Activated CD4-positive, CD25-positive, alpha-beta regulatory T cell (primary cell): ENCODE measurements at regions not wholly inside any gene's neighbourhood (a gene's known extent, or its start where the extent isn't known, plus 50 kb on each side); places are given as distances from the start of the nearest gene placed in this dataset.

Experiments used
- DNase-seq, 4 experiments: peaks; one replicate each; lab custom pipeline; 2025; lab: John Stamatoyannopoulos, UW

- no peak for DNase-seq
Measured at GRCh38 chr5:174335682-174336364, 290.3 kb downstream of the NSG2 start.

DNA sequence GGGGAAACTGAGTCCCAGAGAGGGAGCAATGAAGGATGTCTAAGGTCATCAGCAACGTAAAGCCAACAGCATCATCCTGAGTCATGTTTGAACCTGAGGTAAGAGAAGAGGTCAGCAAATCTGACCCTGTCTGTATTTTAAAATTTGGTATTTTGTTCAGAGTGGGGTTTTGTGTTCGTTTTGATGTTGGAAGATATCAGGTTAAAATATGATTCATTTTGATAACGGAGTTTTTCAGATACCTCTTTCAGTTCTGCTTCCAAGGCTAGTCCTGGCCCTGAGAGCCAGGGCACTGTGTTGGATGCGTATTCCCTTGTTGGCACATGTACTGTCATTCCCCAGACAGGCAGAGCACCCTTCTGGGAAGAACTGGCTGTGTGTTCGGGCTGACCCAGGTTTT is 291.0 kb downstream of the NSG2 start:
- no peak for DNase-seq

DNA sequence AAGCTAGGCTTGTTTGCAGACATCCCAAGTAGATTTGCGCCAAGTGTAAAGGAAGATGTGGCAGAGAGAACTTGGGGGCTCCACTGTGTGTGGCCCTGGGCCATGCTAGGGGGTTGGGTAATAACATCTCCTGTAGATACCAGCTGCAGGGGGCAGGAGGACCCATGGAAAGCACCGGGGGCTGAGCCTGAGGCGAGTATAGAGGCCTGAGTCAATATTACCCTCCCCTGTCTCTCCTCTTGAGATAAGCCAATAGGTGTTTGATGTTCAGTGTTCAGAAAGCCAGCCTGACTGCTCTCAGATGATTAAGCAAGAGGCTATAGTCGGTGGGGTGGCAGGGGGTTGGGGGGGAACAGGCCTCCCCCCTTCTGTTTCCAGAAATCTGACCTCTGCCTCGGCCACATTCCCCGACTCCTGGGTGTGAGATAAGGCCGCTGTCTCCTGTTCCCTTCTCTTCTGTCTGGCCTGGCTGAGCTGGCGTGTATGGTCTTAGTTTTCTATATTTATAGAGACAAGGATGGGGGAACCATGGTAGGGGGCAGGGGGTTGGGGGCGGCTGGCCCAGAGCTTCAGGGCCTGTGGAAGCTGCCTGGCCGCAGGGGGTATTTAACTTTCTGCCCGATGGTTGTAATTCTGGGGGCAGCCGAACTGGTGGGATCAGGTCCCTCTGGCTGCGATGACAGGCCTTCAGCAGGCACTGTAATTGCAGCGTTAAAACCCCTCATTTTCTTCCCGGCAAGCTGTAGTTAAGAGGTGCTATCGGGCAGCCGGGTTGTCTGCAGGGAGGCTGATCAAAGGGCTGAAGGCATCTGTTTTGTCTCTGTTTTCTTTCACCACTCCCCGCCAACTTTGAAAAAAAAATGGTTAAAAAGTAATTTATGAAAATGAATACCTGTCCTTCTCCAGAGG is 292.0 kb downstream of the NSG2 start:
- DNase-seq = no peak

GRCh38 chr5:174338185-174339010 is 292.9 kb downstream of the NSG2 start:
- no peak for DNase-seq

GRCh38 chr5:174339130-174339529 is 293.6 kb downstream of the NSG2 start:
- DNase-seq = no peak

DNA sequence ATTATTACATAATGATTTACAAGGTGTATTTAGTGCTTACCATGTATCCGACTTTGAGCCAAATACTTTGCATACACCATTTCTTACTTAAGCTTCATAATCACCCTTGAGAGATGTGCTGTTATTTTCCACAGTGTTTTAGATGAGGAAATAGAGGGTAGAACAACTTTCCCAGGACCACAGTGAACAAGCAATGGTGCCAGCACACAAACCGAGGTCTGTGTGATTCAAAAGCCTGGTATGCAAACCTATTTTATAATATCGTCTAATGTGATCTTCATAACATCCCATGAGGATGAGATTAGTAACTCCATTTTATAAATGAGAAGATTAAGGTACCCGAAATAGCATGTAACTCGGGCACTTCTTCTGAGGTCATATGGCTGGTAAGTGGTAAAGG is 294.7 kb downstream of the NSG2 start:
- DNase-seq = no peak

- DNase-seq = no peak
Measured at GRCh38 chr5:174342696-174343095, 297.2 kb downstream of the NSG2 start.

DNA sequence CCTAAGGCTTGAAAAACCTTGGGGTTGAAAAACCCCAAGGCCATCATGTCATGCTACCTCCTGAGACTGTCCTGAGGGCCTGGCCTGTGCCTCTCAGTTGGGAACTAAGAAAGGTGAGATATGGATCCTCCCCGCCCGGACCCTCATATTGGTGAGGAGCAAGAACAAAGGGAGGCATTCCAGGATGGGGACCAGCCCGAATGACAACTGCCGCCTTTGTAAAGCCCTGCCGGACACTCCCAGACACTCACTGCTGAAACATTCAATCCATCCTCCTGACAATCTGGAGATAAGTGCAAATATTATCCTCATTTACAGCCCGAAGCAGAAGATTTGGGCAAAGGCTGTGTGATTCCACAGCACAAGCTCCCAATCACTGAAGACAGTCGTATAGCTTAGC is 298.3 kb downstream of the NSG2 start:
- no peak for DNase-seq

DNA sequence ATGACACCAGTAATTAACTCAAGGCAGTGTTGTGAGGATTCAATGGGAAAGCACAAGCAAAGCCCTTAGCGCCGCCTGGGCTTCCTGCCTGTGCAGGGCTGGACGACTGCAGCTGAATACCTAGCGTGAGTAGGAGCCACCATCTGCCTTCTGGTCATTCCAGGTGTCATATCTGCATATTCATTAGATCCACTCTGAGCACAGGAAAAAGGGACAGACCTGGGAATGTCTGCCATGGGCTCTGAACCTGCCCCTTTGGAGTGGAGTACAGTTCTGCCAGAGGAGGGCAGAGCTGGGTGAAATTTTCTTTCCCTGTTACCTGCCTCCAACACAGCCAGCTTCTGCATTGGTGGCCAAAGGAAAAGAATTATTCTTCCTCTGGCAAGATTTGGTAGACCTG is 298.8 kb downstream of the NSG2 start:
- DNase-seq = no peak

- DNase-seq = no peak
Measured at GRCh38 chr5:174347183-174347582, 301.7 kb downstream of the NSG2 start.

DNA sequence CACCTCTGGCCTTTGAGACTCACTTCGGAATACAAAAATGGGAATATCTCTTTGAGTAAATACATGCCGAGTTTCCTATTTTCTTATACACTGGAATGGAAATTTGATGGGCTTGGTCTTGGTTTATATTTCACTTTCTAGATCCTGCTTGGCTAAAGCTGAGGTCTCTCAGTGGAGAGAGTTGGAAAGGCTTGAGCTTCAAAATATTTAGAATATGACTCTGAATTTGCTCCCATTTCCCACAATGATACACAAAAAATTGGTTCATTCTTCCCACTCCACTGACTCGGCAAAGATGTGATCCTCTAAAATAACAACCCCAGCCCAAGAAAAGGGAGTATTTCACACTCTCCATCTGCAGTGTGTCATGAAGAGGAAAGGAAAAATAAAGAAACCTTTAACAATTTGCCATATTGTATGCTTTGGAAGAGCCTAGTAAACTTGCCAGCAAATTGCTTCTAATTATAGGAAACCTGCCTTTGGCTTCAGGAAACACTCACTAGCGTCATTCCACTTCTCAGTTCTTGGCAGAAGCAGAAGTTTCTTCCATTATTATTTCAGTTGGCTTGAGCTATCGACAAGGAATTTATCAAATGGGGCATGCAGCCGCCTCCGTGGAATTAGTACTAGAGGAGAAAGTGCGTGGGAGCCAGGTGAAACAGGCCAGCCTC is 302.9 kb downstream of the NSG2 start:
- no peak for DNase-seq

GRCh38 chr5:174352681-174353080 is 307.2 kb downstream of the NSG2 start:
- DNase-seq = no peak

GRCh38 chr5:174354571-174354970 is 309.1 kb downstream of the NSG2 start:
- DNase-seq = no peak

GRCh38 chr5:174355208-174355612 is 309.7 kb downstream of the NSG2 start:
- DNase-seq = no peak

GRCh38 chr5:174355995-174356394 is 310.5 kb downstream of the NSG2 start:
- no peak for DNase-seq

DNA sequence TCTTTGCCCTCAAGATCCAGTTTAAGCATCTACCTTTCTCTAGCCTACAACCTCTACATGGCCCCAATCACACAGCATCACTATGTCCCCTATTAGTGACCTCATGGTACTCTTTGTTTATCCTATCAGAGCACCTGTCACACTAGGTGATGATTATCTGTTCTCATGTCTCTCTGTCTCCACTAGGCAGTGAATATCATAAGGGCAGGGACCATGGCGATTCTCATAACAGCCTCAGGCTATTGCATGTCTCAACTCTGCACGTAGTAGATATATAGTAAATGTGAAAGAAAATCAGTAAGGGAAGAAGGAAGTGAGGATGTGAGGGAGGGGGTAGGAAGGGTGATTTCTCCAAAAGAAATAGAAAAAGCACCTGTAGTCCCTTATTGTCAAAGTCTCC is 311.0 kb downstream of the NSG2 start:
- no peak for DNase-seq

DNA sequence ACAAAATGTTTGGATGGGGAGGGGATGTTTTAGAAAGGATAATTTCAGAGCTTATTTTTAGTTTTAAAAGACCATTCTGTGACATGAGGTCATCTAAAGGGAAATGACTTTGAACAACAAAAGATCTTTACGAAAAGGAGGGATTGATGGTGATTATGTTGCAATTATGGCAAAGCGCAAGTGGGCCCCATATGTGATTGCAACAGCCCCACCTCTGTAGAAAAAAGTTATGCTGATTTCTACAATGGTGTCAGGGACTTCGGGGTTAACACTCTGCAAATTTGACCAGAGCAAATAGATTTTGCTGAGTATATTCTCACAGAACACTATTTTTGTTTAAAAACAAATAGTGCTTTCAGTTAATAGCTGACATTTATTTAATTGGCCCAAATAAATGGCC is 312.8 kb downstream of the NSG2 start:
- DNase-seq = no peak

- DNase-seq = no peak
Measured at GRCh38 chr5:174359071-174359470, 313.6 kb downstream of the NSG2 start.

DNA sequence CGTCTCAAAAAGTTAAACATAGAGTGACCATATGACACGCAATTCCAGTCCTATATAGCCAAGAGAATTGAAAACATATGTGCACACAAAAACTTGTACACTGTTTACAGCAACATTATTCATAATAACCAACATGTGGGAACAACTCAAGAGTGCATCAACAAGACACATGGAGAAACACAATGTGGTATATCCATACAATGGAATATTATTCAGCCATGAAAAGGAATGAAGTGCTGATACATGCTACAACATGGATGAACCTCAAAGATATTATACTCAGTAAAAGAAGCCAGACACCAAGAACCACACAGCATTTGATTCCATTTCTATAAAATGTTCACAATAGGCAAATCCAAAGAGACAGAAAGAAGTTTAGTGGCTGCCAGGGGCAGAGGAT is 317.0 kb downstream of the NSG2 start:
- no peak for DNase-seq

DNA sequence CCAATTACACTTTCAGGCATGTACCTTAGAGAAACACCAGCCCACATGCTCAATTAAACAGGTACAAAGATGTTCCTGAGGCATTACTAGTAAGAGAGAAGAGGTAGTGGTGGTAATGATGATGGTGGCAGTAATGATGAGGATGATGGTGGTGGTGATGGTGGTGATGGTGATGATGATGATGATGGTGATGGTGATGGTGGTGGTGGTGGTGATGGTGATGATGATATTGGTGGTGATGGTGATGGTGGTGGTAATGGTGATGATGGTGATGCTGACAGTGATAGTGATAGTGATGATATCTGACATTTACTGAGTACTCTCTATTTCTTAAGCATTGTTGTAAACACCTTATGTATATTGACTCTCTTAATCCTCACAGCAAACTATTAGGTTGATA is 318.4 kb downstream of the NSG2 start:
- no peak for DNase-seq

GRCh38 chr5:174364676-174365075 is 319.2 kb downstream of the NSG2 start:
- DNase-seq = no peak

DNA sequence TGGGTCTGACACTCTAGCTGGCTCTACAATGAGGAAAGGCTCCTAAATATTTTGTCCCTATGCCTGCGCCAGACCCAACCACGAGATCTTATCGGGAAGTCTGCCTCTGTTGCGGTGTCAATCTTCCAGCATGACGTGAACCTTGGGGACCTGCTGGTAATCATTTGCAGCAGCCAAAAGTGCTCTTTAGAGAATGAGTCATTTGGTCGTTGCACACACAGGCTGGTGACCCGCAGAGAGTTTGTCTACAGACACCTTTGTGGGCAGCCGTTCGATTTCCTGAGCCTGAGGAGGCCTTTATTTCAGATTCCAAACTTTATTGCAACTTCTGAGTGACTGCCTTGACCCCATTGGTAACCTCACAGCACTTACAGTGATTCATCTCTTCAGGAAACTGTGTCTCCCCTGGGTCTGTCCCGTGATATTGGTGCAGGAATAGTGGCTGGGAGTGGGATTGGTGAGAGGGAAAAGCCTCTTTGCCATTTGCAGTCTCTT is 326.1 kb downstream of the NSG2 start:
- DNase-seq = no peak
